Caco-2 (cell line): ENCODE measurements at regions not wholly inside any gene's neighbourhood (a gene's known extent, or its start where the extent isn't known, plus 50 kb on each side); places are given as distances from the start of the nearest gene placed in this dataset.

Source experiments
- BruUV-seq: library from RNA; stranded (reverse); fragments of 400-500 nt; replicated peaks from 2 replicates; lab custom pipeline; 2021; lab: Mats Ljungman, UMichigan
- CTCF ChIA-PET: fragments of 300-600 bp; sonication (Branson Sonifier 250); formaldehyde crosslinking; loops from one replicate; lab custom pipeline; 2022; ENCODE audit warnings: antibody characterized with exemption; lab: Charles Lee
- POLR2A ChIA-PET: fragments of 300-600 bp; sonication (Branson Sonifier 250); formaldehyde crosslinking; loops from one replicate; lab custom pipeline; 2022; ENCODE audit warnings: antibody characterized with exemption; lab: Charles Lee
- DNase-seq, 2 experiments: peaks; one replicate each; pipeline versions ENCODE4 v3.0.0 to v3.0.0-alpha.2; 2020 to 2022
- H3K27me3 ChIP-seq: replicated peaks from 2 replicates; pipeline ENCODE4 v1.6.0; 2011; ENCODE audit warnings: low read length; ENCODE audit not compliant: control insufficient read depth, insufficient read depth
- H3K36me3 ChIP-seq: 2 replicates; pipeline ENCODE4 v1.5.1; 2011; ENCODE audit warnings: low read length; ENCODE audit not compliant: control insufficient read depth, insufficient read depth
- H3K4me1 ChIP-seq: fragments of 250-450 bp; sonication (Bioruptor Pico); 2 replicates; pipeline ENCODE4 v1.5.1; 2020; ENCODE audit warnings: mild to moderate bottlenecking
- H3K4me3 ChIP-seq: 2 replicates; pipeline ENCODE4 v1.5.1; 2011; ENCODE audit warnings: low read depth, mild to moderate bottlenecking, control low read depth, low read length
- H3K9me3 ChIP-seq: fragments of 250-450 bp; sonication (Bioruptor Pico); 2 replicates; pipeline ENCODE4 v1.5.1; 2020; ENCODE audit warnings: mild to moderate bottlenecking, moderate library complexity
- H3K27ac Mint-ChIP-seq: one replicate; pipeline ENCODE4 v1.8.0; 2022; ENCODE audit warnings: mixed read lengths; ENCODE audit not compliant: unreplicated experiment
- H3K27me3 Mint-ChIP-seq: one replicate; pipeline ENCODE4 v1.8.0; 2022; ENCODE audit warnings: mixed read lengths; ENCODE audit not compliant: insufficient read depth, unreplicated experiment
- H3K36me3 Mint-ChIP-seq: one replicate; pipeline ENCODE4 v1.8.0; 2022; ENCODE audit warnings: mild to moderate bottlenecking, mixed read lengths; ENCODE audit not compliant: insufficient read depth, unreplicated experiment
- H3K4me1 Mint-ChIP-seq: one replicate; pipeline ENCODE4 v1.8.0; 2022; ENCODE audit warnings: low read depth, mixed read lengths; ENCODE audit not compliant: unreplicated experiment
- H3K4me3 Mint-ChIP-seq: one replicate; pipeline ENCODE4 v1.8.0; 2022; ENCODE audit warnings: mild to moderate bottlenecking, moderate library complexity, mixed read lengths; ENCODE audit not compliant: unreplicated experiment
- H3K9me3 Mint-ChIP-seq: one replicate; pipeline ENCODE4 v1.8.0; 2022; ENCODE audit warnings: mixed read lengths; ENCODE audit not compliant: unreplicated experiment
- CTCF ChIP-seq, 2 experiments: fragments of 200-600 bp in 1 of 2; IDR thresholded peaks; 1 replicate in 1 of 2; 2 replicates in 1 of 2; pipeline versions ENCODE4 v1.5.1 to v1.8.0; 2011 to 2022; ENCODE audit warnings: antibody characterized with exemption in 1 of 2, control low read depth in 1 of 2, inconsistent platforms in 1 of 2, low read depth in 1 of 2, low read length in 1 of 2, mild to moderate bottlenecking in 1 of 2, moderate library complexity in 1 of 2; ENCODE audit not compliant: insufficient read depth in 1 of 2, severe bottlenecking in 1 of 2, unreplicated experiment in 1 of 2
- intact Hi-C: fragments of 100-400 bp; cut with micrococcal nuclease; formaldehyde crosslinking; loops from one replicate; pipeline ENCODE4 v1.10.0; 2022; ENCODE audit not compliant: unreplicated experiment

- DNase-seq = peak in 1 of 2 experiments; percentile 38
- ChIA-PET POLR2A (no interaction called here), CTCF (interaction anchor here (1.2 kb wide), 1 partner anchor 144 kb away, joined by 4 read pairs; the partner anchor contains the start of gene TMTC4)
- no peaks in the 10 kb centered on the region for H3K27me3 Mint-ChIP-seq
- intact Hi-C loops = no loop called here
- Histone ChIP-seq H3K9me3 (peaks cover 9% of the 10 kb centered on the region), H3K27me3 (no peaks in the 10 kb centered on the region), H3K36me3 (no peaks in the 10 kb centered on the region), H3K4me1 (peaks cover 15% of the 10 kb centered on the region), H3K4me3 (no peak overlapping the region)
- peaks cover 44% of the 10 kb centered on the region for H3K9me3 Mint-ChIP-seq
- H3K36me3 Mint-ChIP-seq = no peaks in the 10 kb centered on the region
- BruUV-seq = no TSS peak
- H3K27ac Mint-ChIP-seq = peak overlapping the region; percentile 79
- no peak overlapping the region for H3K4me3 Mint-ChIP-seq
- TF ChIP-seq CTCF (IDR thresholded peaks at IDR 0.05; ENCODE audit: insufficient read depth in 1 of 2, low read depth in 1 of 2, low read length in 1 of 2, severe bottlenecking in 1 of 2, unreplicated experiment in 1 of 2) = no peak
- H3K4me1 Mint-ChIP-seq = peaks cover 13% of the 10 kb centered on the region
Observed at GRCh38 chr13:100818711-100819110, 144.1 kb upstream of the TMTC4 start.

- no peaks in the 10 kb centered on the region for H3K36me3 Mint-ChIP-seq
- no TSS peak for BruUV-seq
- Histone ChIP-seq H3K27me3 (no peaks in the 10 kb centered on the region), H3K4me3 (no peak overlapping the region), H3K9me3 (peaks cover 9% of the 10 kb centered on the region), H3K36me3 (no peaks in the 10 kb centered on the region), H3K4me1 (peaks cover 15% of the 10 kb centered on the region)
- H3K4me1 Mint-ChIP-seq = peaks cover 13% of the 10 kb centered on the region
- CTCF ChIA-PET = interaction anchor here (1.2 kb wide), 1 partner anchor 143 kb away, joined by 4 read pairs; the partner anchor contains the start of gene TMTC4
- peak overlapping the region; percentile 79 for H3K27ac Mint-ChIP-seq
- H3K9me3 Mint-ChIP-seq = peaks cover 44% of the 10 kb centered on the region
- no peaks in the 10 kb centered on the region for H3K27me3 Mint-ChIP-seq
- no peak for TF ChIP-seq CTCF (IDR thresholded peaks at IDR 0.05; ENCODE audit: insufficient read depth in 1 of 2, low read depth in 1 of 2, low read length in 1 of 2, severe bottlenecking in 1 of 2, unreplicated experiment in 1 of 2)
- intact Hi-C loops = no loop called here
- POLR2A ChIA-PET = no interaction called here
- no peak overlapping the region for H3K4me3 Mint-ChIP-seq
- DNase-seq = peak in 1 of 2 experiments; percentile 14
Observed at GRCh38 chr13:100817928-100818327, 143.3 kb upstream of the TMTC4 start.

GRCh38 chr13:100815476-100816046 lies 141.0 kb upstream of the TMTC4 start:
- intact Hi-C loops = no loop called here

More at GRCh38 chr13:100815476-100816046, 141.0 kb upstream of the TMTC4 start:
- Mint-ChIP-seq H3K27ac (peak overlapping the region; percentile 10), H3K4me3 (no peak overlapping the region), H3K9me3 (peaks cover 44% of the 10 kb centered on the region), H3K36me3 (no peaks in the 10 kb centered on the region), H3K4me1 (peaks cover 13% of the 10 kb centered on the region), H3K27me3 (no peaks in the 10 kb centered on the region)
- Histone ChIP-seq H3K9me3 (peaks cover 9% of the 10 kb centered on the region), H3K4me3 (no peak overlapping the region), H3K27me3 (no peaks in the 10 kb centered on the region), H3K4me1 (peaks cover 15% of the 10 kb centered on the region), H3K36me3 (no peaks in the 10 kb centered on the region)
- ChIA-PET POLR2A (no interaction called here), CTCF (no interaction called here)
- BruUV-seq = no TSS peak
- DNase-seq = no peak
- no peak for TF ChIP-seq CTCF (IDR thresholded peaks at IDR 0.05; ENCODE audit: insufficient read depth in 1 of 2, low read depth in 1 of 2, low read length in 1 of 2, severe bottlenecking in 1 of 2, unreplicated experiment in 1 of 2)
